Fibroblast of mammary gland (primary cell): ENCODE measurements at regions not wholly inside any gene's neighbourhood (a gene's known extent, or its start where the extent isn't known, plus 50 kb on each side); places are given as distances from the start of the nearest gene placed in this dataset.

Experiments
- DNase-seq: peaks from one replicate; pipeline ENCODE4 v3.0.0-alpha.2; 2010; ENCODE audit warnings: low read depth
- H3K4me3 ChIP-seq: 2 replicates; pipeline ENCODE4 v1.5.1; 2011; ENCODE audit warnings: low read depth, mild to moderate bottlenecking, low read length, moderate library complexity; ENCODE audit not compliant: control insufficient read depth
- TF ChIP-seq, protein P1 (sequence below): conservative IDR thresholded peaks from 2 replicates; pipeline ENCODE4 v1.5.1; 2011; ENCODE audit warnings: low read depth, low read length, inconsistent platforms; ENCODE audit not compliant: control insufficient read depth, insufficient read depth

DNA sequence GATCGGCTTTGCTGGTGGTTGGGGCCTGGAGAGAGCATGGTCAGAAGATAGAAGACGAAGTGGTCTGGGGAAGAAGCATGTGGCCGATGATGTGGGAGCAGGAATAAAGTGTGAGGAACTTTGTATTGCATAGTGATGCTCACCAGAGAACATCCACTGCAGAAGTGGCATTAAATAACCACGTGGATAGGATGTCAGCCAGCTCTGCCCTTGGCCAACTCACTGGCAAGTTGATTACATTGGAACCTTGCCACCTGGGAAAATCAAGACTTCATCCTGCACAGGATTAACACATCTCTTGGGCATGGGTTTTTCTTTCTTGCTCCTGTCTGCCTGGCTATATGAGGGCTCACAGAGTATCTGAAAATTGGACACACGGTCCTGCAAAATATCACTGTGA lies 217.4 kb downstream of the DMRT2 start:
- TF ChIP-seq, protein P1, sequence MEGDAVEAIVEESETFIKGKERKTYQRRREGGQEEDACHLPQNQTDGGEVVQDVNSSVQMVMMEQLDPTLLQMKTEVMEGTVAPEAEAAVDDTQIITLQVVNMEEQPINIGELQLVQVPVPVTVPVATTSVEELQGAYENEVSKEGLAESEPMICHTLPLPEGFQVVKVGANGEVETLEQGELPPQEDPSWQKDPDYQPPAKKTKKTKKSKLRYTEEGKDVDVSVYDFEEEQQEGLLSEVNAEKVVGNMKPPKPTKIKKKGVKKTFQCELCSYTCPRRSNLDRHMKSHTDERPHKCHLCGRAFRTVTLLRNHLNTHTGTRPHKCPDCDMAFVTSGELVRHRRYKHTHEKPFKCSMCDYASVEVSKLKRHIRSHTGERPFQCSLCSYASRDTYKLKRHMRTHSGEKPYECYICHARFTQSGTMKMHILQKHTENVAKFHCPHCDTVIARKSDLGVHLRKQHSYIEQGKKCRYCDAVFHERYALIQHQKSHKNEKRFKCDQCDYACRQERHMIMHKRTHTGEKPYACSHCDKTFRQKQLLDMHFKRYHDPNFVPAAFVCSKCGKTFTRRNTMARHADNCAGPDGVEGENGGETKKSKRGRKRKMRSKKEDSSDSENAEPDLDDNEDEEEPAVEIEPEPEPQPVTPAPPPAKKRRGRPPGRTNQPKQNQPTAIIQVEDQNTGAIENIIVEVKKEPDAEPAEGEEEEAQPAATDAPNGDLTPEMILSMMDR = no peak
- no peak for DNase-seq
- no peak overlapping the region for H3K4me3 ChIP-seq

DNA sequence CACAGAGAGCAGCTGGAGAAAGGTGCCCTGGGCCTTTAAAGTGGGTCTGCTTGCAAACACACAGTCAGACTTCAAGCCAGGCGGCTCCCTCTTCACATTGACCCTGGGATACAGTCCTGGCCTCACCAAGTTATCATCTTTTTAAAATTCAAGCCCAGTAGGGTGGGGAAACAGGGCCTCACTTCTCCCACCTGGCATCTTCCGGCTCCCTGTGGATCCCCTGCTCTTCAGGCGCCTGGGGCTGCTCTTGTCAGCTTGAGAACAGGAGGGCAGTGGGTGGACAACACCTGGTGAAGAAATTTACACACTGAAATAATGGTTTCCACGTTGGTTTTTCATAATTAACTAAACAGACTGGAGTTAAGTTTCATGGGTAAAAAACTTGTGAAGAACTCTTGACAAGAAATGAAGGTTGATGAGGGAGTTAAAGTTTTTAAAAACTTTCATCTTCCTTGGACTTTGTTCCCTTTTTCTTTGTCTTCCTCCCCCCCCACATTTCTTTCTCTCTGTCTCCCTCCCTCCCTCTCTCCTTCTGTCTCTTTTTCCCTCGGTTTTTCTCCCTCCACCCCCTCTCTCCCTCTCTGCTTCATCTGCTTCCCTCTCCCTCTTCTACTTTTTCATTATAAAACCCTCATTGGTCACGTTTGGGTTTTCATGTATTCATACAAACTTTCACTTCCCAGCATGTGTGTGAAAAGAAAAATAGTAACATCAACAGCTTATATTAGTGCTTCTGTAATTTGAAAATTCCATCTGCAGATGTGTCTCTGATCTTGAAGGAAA lies 219.6 kb downstream of the DMRT2 start:
- TF ChIP-seq, protein P1 = no peak
- no peak overlapping the region for H3K4me3 ChIP-seq
- DNase-seq = no peak

- TF ChIP-seq, protein P1 = no peak
- DNase-seq = no peak
- H3K4me3 ChIP-seq = no peak overlapping the region
These were observed 221.2 kb downstream of the DMRT2 start for GRCh38 chr9:1271367-1271766.

- no peak for DNase-seq
- no peak overlapping the region for H3K4me3 ChIP-seq
- TF ChIP-seq, protein P1 = no peak
These were observed 221.6 kb downstream of the DMRT2 start for GRCh38 chr9:1271786-1272185.

DNA sequence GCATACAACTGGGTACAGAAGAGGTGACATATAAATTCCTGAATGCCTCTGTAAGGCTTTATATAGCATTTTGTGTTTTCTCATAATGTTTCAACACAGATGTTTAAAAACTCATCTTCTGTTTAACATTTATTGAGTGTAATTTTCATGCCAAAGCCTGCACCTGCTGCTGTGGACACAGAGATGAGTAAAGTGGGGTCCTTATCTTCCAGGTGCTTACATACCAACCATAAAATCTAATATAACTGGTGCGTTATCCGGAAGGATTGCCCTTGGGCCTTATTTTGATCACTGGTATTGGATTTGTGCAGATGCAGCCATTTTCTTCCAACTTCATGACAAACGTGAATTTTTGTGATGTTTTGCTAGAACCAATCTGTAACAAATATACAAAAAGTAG lies 222.3 kb downstream of the DMRT2 start:
- TF ChIP-seq, protein P1 = no peak
- H3K4me3 ChIP-seq = no peak overlapping the region
- DNase-seq = no peak

DNA sequence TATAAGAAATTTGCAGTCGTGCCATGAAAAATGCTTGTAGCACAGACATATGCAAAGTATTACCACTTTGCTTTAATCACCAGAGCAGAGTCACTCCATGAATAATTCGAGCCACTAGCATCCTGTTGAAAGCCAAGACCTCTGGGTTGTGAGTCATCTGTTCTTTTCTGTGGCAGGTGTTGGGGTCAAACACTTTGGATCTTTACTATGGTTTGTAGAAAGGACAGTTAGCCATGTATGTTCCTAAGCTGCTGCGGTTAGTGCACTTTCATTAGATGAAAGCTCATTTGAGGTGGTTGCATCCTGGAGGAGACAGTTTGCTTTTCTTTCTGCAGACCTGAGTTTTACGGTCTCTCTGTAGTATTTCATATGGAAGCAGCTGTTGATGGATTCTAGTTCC lies 223.7 kb downstream of the DMRT2 start:
- DNase-seq = peak; percentile 59
- TF ChIP-seq, protein P1 = no peak
- H3K4me3 ChIP-seq = no peak overlapping the region

- H3K4me3 ChIP-seq = no peak overlapping the region
- no peak for DNase-seq
- TF ChIP-seq, protein P1 = no peak
These were observed 224.2 kb downstream of the DMRT2 start for GRCh38 chr9:1274334-1274733.
